SK-N-SH (cell line): ENCODE measurements at regions not wholly inside any gene's neighbourhood (a gene's known extent, or its start where the extent isn't known, plus 50 kb on each side); places are given as distances from the start of the nearest gene placed in this dataset.

Experiments used
- EP300 ChIP-seq, 2 experiments: IDR thresholded peaks; 2 replicates each; pipeline versions ENCODE4 v1.4.0 to v1.6.1; 2012; ENCODE audit warnings: borderline replicate concordance in 1 of 2, low read depth in 1 of 2, low read length in 1 of 2
- FOSL2 ChIP-seq: IDR thresholded peaks from 2 replicates; pipeline ENCODE4 v1.4.0; 2012; ENCODE audit warnings: low read depth, mild to moderate bottlenecking, moderate library complexity, borderline replicate concordance
- FOXJ3 ChIP-seq: sonication (generic); formaldehyde crosslinking; IDR thresholded peaks from 2 replicates; pipeline ENCODE4 v1.5.1; 2020; ENCODE audit warnings: mild to moderate bottlenecking, missing genetic modification reagents
- FOXM1 ChIP-seq: IDR thresholded peaks from 2 replicates; pipeline ENCODE4 v1.4.0; 2012; ENCODE audit warnings: low read depth, mild to moderate bottlenecking
- POLR2AphosphoS5 ChIP-seq: IDR thresholded peaks from 2 replicates; pipeline ENCODE4 v1.6.1; 2012; ENCODE audit warnings: low read depth, low read length
- TF ChIP-seq, protein P1 (sequence below): fragments of 200-600 bp; sonication (generic); IDR thresholded peaks from 2 replicates; pipeline ENCODE4 v1.6.1; 2017; ENCODE audit warnings: antibody characterized with exemption, mild to moderate bottlenecking, moderate library complexity
- TF ChIP-seq, protein P2 (sequence below): IDR thresholded peaks from 2 replicates; pipeline ENCODE4 v1.6.1; 2012; ENCODE audit warnings: mild to moderate bottlenecking, low read depth, low read length, moderate library complexity

DNA sequence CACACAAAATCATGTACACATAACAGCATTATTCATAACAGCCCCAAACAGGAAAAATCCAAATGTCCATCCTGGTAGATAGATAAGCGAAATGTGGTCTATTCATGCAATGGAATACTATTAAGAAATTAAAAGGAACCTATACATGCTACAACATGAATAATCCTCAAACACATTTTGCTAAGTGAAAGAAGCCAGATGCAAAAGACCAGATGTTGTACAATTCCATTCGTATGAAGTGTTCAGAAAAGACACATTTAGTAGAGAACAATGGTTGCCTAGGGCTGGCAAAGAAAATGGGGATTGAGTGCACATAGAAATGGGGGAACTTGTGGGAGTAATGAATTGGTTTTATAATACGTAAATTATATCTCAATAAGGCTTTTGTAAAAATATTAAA lies 182.3 kb downstream of the EBLN2 start:
- TF ChIP-seq, protein P1, sequence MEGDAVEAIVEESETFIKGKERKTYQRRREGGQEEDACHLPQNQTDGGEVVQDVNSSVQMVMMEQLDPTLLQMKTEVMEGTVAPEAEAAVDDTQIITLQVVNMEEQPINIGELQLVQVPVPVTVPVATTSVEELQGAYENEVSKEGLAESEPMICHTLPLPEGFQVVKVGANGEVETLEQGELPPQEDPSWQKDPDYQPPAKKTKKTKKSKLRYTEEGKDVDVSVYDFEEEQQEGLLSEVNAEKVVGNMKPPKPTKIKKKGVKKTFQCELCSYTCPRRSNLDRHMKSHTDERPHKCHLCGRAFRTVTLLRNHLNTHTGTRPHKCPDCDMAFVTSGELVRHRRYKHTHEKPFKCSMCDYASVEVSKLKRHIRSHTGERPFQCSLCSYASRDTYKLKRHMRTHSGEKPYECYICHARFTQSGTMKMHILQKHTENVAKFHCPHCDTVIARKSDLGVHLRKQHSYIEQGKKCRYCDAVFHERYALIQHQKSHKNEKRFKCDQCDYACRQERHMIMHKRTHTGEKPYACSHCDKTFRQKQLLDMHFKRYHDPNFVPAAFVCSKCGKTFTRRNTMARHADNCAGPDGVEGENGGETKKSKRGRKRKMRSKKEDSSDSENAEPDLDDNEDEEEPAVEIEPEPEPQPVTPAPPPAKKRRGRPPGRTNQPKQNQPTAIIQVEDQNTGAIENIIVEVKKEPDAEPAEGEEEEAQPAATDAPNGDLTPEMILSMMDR = no peak
- TF ChIP-seq FOXJ3 (CRISPR knock-in tag) (no peak), FOSL2 (no peak), FOXM1 (no peak), POLR2AphosphoS5 (no peak), EP300 (IDR thresholded peaks at IDR 0.05; ENCODE audit: borderline replicate concordance in 1 of 2, low read depth in 1 of 2, low read length in 1 of 2) (no peak)
- TF ChIP-seq, protein P2, sequence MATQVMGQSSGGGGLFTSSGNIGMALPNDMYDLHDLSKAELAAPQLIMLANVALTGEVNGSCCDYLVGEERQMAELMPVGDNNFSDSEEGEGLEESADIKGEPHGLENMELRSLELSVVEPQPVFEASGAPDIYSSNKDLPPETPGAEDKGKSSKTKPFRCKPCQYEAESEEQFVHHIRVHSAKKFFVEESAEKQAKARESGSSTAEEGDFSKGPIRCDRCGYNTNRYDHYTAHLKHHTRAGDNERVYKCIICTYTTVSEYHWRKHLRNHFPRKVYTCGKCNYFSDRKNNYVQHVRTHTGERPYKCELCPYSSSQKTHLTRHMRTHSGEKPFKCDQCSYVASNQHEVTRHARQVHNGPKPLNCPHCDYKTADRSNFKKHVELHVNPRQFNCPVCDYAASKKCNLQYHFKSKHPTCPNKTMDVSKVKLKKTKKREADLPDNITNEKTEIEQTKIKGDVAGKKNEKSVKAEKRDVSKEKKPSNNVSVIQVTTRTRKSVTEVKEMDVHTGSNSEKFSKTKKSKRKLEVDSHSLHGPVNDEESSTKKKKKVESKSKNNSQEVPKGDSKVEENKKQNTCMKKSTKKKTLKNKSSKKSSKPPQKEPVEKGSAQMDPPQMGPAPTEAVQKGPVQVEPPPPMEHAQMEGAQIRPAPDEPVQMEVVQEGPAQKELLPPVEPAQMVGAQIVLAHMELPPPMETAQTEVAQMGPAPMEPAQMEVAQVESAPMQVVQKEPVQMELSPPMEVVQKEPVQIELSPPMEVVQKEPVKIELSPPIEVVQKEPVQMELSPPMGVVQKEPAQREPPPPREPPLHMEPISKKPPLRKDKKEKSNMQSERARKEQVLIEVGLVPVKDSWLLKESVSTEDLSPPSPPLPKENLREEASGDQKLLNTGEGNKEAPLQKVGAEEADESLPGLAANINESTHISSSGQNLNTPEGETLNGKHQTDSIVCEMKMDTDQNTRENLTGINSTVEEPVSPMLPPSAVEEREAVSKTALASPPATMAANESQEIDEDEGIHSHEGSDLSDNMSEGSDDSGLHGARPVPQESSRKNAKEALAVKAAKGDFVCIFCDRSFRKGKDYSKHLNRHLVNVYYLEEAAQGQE = no peak
